ENCODE measurements at regions not wholly inside any gene's neighbourhood (a gene's known extent, or its start where the extent isn't known, plus 50 kb on each side); places are given as distances from the start of the nearest gene placed in this dataset.

- no peak for TF ChIP-seq REST (IDR thresholded peaks at IDR 0.05; ENCODE audit: unreplicated experiment)
- TF ChIP-seq ETS1 (IDR thresholded peaks at IDR 0.05), result no peak
- TF ChIP-seq EZH2 (IDR thresholded peaks at IDR 0.05; ENCODE audit: low read depth, unreplicated experiment), result no peak
- no peak for TF ChIP-seq JUNB (IDR thresholded peaks at IDR 0.05; ENCODE audit: unreplicated experiment)
Observed at GRCh38 chr6:144778056-144778455, 492.9 kb downstream of the UTRN start (continued).

GRCh38 chr6:144778773-144779492, 493.8 kb downstream of the UTRN start:
- Histone ChIP-seq H3F3A (replicated peaks; ENCODE audit: low read depth) (no peaks in the 10 kb centered on the region), H3K27ac (ENCODE audit: low read depth) (no peak overlapping the region), H3K4me3 (no peak overlapping the region), H2AFZ (no peak overlapping the region), H4K20me1 (replicated peaks; ENCODE audit: insufficient read depth) (no peaks in the 10 kb centered on the region), H3K27me3 (ENCODE audit: insufficient read depth) (no peaks in the 10 kb centered on the region), H3K79me2 (replicated peaks; ENCODE audit: insufficient read depth) (no peaks in the 10 kb centered on the region), H3K9me2 (ENCODE audit: insufficient read depth) (no peaks in the 10 kb centered on the region), H3K4me2 (no peak overlapping the region), H3K36me3 (ENCODE audit: insufficient read depth) (no peaks in the 10 kb centered on the region), H3K4me1 (ENCODE audit: insufficient read depth) (no peaks in the 10 kb centered on the region)
- H3K9me3 Mint-ChIP-seq, result no peaks in the 10 kb centered on the region; the same call in 2 of the 3 replicates
- H3K4me1 Mint-ChIP-seq, result peaks cover 17% of the 10 kb centered on the region
- no peak overlapping the region for H3K4me3 Mint-ChIP-seq
- ATAC-seq, result no peak
- peaks cover 14% of the 10 kb centered on the region; the same call in 2 of the 3 replicates for H3K36me3 Mint-ChIP-seq (ENCODE audit: low read depth)
- TF ChIP-seq ZNF331 (CRISPR knock-in tag; IDR thresholded peaks at IDR 0.05; ENCODE audit: low read depth) (no peak), EZH2phosphoT487 (IDR thresholded peaks at IDR 0.05; ENCODE audit: unreplicated experiment) (no peak), CTCF (conservative IDR thresholded peaks at IDR 0.05; ENCODE audit: low read depth in 2 of 2) (peak; percentile 56 to 59)
- no peaks in the 10 kb centered on the region for H3K27me3 Mint-ChIP-seq (ENCODE audit: insufficient read depth, low read depth, poor library complexity)
- 0 out of 2 replicates have a peak overlapping the region, but pooled peaks have one; percentile 26 for H3K27ac Mint-ChIP-seq
- DNase-seq (ENCODE audit: low spot score), result peak; percentile 16

All from GM23338 (cell line).